GM12878 (cell line): ENCODE measurements at regions not wholly inside any gene's neighbourhood (a gene's known extent, or its start where the extent isn't known, plus 50 kb on each side); places are given as distances from the start of the nearest gene placed in this dataset.

Experiments
- ATAC-seq: fragments of 200-7000 bp; cut with Tn5 transposase; 3 replicates; pipeline ENCODE4 v1.9.1; 2020; ENCODE audit warnings: mild to moderate bottlenecking, moderate library complexity
- BruUV-seq: library from RNA; stranded (reverse); fragments of 400-500 nt; replicated peaks from 2 replicates; lab custom pipeline; 2021; lab: Mats Ljungman, UMichigan
- CTCF ChIA-PET: fragments of 300-600 bp; sonication (Branson Sonifier 250); formaldehyde crosslinking; extraction: SDS; loops from one replicate; lab custom pipeline; 2021; ENCODE audit warnings: inconsistent platforms; lab: Yijun Ruan, JAX
- POLR2A ChIA-PET: fragments of 350-600 bp; formaldehyde crosslinking; extraction: SDS; loops from one replicate; lab custom pipeline; 2021; ENCODE audit warnings: inconsistent platforms; lab: Charles Lee
- RAD21 ChIA-PET: fragments of 300-600 bp; sonication (Branson Sonifier 250); formaldehyde crosslinking; loops from one replicate; lab custom pipeline; 2023; ENCODE audit warnings: antibody characterized with exemption; ENCODE audit not compliant: unreplicated experiment; lab: Charles Lee
- SMC1A ChIA-PET: fragments of 300-600 bp; sonication (Branson Sonifier 250); formaldehyde crosslinking; loops from one replicate; lab custom pipeline; 2023; ENCODE audit not compliant: unreplicated experiment, uncharacterized antibody; lab: Charles Lee
- DNase-seq: peaks from one replicate; pipeline ENCODE4 v3.0.0-alpha.2; 2011; ENCODE audit warnings: low read depth, low spot score
- FAIRE-seq: peaks from 3 replicates; lab custom pipeline; 2011; peaks lifted over from hg19 to GRCh38; lab: Jason Lieb, UNC
- H2AFZ ChIP-seq: 2 replicates; pipeline ENCODE4 v1.6.0; 2011; ENCODE audit warnings: low read depth, low read length, control low read depth; ENCODE audit not compliant: control insufficient read depth
- H3K27ac ChIP-seq: 2 replicates; pipeline ENCODE4 v1.5.1; 2011; ENCODE audit warnings: control low read depth; ENCODE audit not compliant: control insufficient read depth, insufficient read depth
- H3K27me3 ChIP-seq, 2 experiments: replicated peaks in 1 of 2; 2 replicates each; pipeline versions ENCODE4 v1.6.0 to v1.6.1; 2011; ENCODE audit warnings: low read length in 1 of 2; ENCODE audit not compliant: control insufficient read depth in 2 of 2, insufficient read depth in 2 of 2
- H3K36me3 ChIP-seq, 2 experiments: 2 replicates each; pipeline ENCODE4 v1.5.1; 2011; ENCODE audit warnings: low read length in 1 of 2; ENCODE audit not compliant: control insufficient read depth in 2 of 2, insufficient read depth in 2 of 2
- H3K4me1 ChIP-seq: 2 replicates; pipeline ENCODE4 v1.6.1; 2011; ENCODE audit warnings: mild to moderate bottlenecking, low read length, moderate library complexity, mixed read lengths; ENCODE audit not compliant: control insufficient read depth, insufficient read depth
- H3K4me2 ChIP-seq: 2 replicates; pipeline ENCODE4 v1.6.0; 2011; ENCODE audit warnings: control low read depth; ENCODE audit not compliant: control insufficient read depth, insufficient read depth
- H3K4me3 ChIP-seq: fragments of 200-600 bp; sonication (generic); 2 replicates; pipeline ENCODE4 v1.5.1; 2016
- H3K79me2 ChIP-seq: 2 replicates; pipeline ENCODE4 v1.6.0; 2011; ENCODE audit warnings: low read length; ENCODE audit not compliant: control insufficient read depth, insufficient read depth
- H3K9ac ChIP-seq: 2 replicates; pipeline ENCODE4 v1.8.0; 2011; ENCODE audit warnings: low read length, control low read depth, mixed read lengths; ENCODE audit not compliant: control insufficient read depth, insufficient read depth
- H3K9me3 ChIP-seq: replicated peaks from 3 replicates; pipeline ENCODE4 v1.5.1; 2011; ENCODE audit warnings: mild to moderate bottlenecking, low read length; ENCODE audit not compliant: control insufficient read depth, insufficient read depth
- H4K20me1 ChIP-seq: 2 replicates; pipeline ENCODE4 v1.6.0; 2011; ENCODE audit not compliant: control insufficient read depth, insufficient read depth
- GABPA ChIP-seq: IDR thresholded peaks from 2 replicates; pipeline ENCODE4 v1.6.1; 2014; ENCODE audit warnings: antibody characterized with exemption, low read depth, mild to moderate bottlenecking, inconsistent platforms
- HCFC1 ChIP-seq: fragments of 150-350 bp; IDR thresholded peaks from 2 replicates; pipeline ENCODE4 v1.6.1; 2014; ENCODE audit warnings: low read length
- MEF2A ChIP-seq: IDR thresholded peaks from 2 replicates; pipeline ENCODE4 v1.6.1; 2011; ENCODE audit warnings: low read depth, mild to moderate bottlenecking, low read length, moderate library complexity; ENCODE audit not compliant: insufficient read depth
- MYC ChIP-seq: IDR thresholded peaks from 2 replicates; pipeline ENCODE4 v1.6.1; 2011; ENCODE audit warnings: mild to moderate bottlenecking, low read length, moderate library complexity, inconsistent platforms; ENCODE audit not compliant: insufficient read depth, insufficient replicate concordance, insufficient read length, severe bottlenecking
- NFYA ChIP-seq: IDR thresholded peaks from 2 replicates; pipeline ENCODE4 v1.6.1; 2011; ENCODE audit warnings: low read depth, mild to moderate bottlenecking, low read length, improper control_type of control experiment, borderline replicate concordance
- RELB ChIP-seq: fragments of 450-650 bp; IDR thresholded peaks from 2 replicates; pipeline ENCODE4 v1.6.1; 2017; ENCODE audit warnings: low read depth, mild to moderate bottlenecking, moderate library complexity
- RUNX3 ChIP-seq: IDR thresholded peaks from 2 replicates; pipeline ENCODE4 v1.6.1; 2012; ENCODE audit warnings: low read length, inconsistent platforms
- SUPT20H ChIP-seq: IDR thresholded peaks from 2 replicates; pipeline ENCODE4 v1.6.1; 2011; ENCODE audit warnings: low read depth, mild to moderate bottlenecking, low read length, moderate library complexity, borderline replicate concordance; ENCODE audit not compliant: control insufficient read depth
- TCF12 ChIP-seq: IDR thresholded peaks from 2 replicates; pipeline ENCODE4 v1.6.1; 2011; ENCODE audit warnings: low read depth, mild to moderate bottlenecking, low read length
- ZBED1 ChIP-seq: IDR thresholded peaks from 2 replicates; pipeline ENCODE4 v1.6.1; 2016; ENCODE audit warnings: borderline replicate concordance
- ZSCAN29 ChIP-seq: fragments of 450-650 bp; IDR thresholded peaks from 2 replicates; pipeline ENCODE4 v1.6.1; 2017; ENCODE audit warnings: mild to moderate bottlenecking, moderate library complexity
- WGBS: methylation state at CpG from one replicate; pipeline ENCODE4 v1.1.6; 2016; ENCODE audit warnings: low lambda C conversion rate; ENCODE audit not compliant: insufficient replicate concordance, insufficient coverage; ENCODE audit errors: missing lambda C conversion rate; 5-methylcytosine and 5-hydroxymethylcytosine counted together
- in situ Hi-C: fragments of 300-500 bp; cut with MboI; formaldehyde crosslinking; loops from 9 replicates; pipeline ENCODE4 v1.14.3; 2018; ENCODE audit warnings: mixed read lengths
- intact Hi-C: fragments of 100-400 bp; cut with micrococcal nuclease; formaldehyde crosslinking; loops from one replicate; pipeline ENCODE4 v1.14.2; 2022; ENCODE audit not compliant: unreplicated experiment

- H3K79me2 ChIP-seq: no peaks in the 10 kb centered on the region
- FAIRE-seq: no peak
- CTCF ChIA-PET: interaction anchor here (1.0 kb wide), 1 partner anchor 165 kb away, joined by 3 read pairs; no protein-coding TSS in a partner anchor
Observed at GRCh38 chr12:107296681-107297089, 203.3 kb upstream of the CRY1 start.

More at GRCh38 chr12:107296681-107297089, 203.3 kb upstream of the CRY1 start:
- H3K4me2 ChIP-seq: no peak overlapping the region
- H3K9ac ChIP-seq: no peak overlapping the region
- H4K20me1 ChIP-seq: no peaks in the 10 kb centered on the region
- DNase-seq: no peak
- no TSS peak for BruUV-seq
- no peak overlapping the region for H3K4me3 ChIP-seq
- no peaks in the 10 kb centered on the region for H3K27me3 ChIP-seq
- SMC1A ChIA-PET: no interaction called here
- no peaks in the 10 kb centered on the region for H3K4me1 ChIP-seq
- RAD21 ChIA-PET: no interaction called here
- WGBS: 44% methylated on average over 6 of the region's 6 CpGs
- H3K36me3 ChIP-seq: no peaks in the 10 kb centered on the region
- H3K9me3 ChIP-seq: no peaks in the 10 kb centered on the region
- TF ChIP-seq SUPT20H (no peak), HCFC1 (no peak), ZSCAN29 (no peak), GABPA (no peak), MYC (no peak), MEF2A (no peak), NFYA (no peak), ZBED1 (no peak), RUNX3 (no peak), TCF12 (no peak), RELB (no peak)
- TF ChIP-seq, all 136 proteins: peak for 0
- Histone ChIP-seq H2AFZ (no peak overlapping the region), H3K27ac (no peak overlapping the region)
- intact Hi-C loops (no loop called here), in situ Hi-C loops (no loop called here)
- POLR2A ChIA-PET: no interaction called here
- no peak for ATAC-seq
